HFF-Myc (cell line): ENCODE measurements at regions not wholly inside any gene's neighbourhood (a gene's known extent, or its start where the extent isn't known, plus 50 kb on each side); places are given as distances from the start of the nearest gene placed in this dataset.

Source experiments
- DNase-seq: peaks from one replicate; pipeline ENCODE4 v3.0.0-alpha.2; 2011; ENCODE audit warnings: low read depth; ENCODE audit errors: extremely low read depth
- H3K4me3 ChIP-seq: replicated peaks from 2 replicates; pipeline ENCODE4 v1.5.1; 2011; ENCODE audit warnings: low read depth, mild to moderate bottlenecking, control low read depth, low read length
- TF ChIP-seq, protein P1 (sequence below): IDR thresholded peaks from 2 replicates; pipeline ENCODE4 v1.5.1; 2012; ENCODE audit warnings: mild to moderate bottlenecking, low read depth, low read length, control low read depth; ENCODE audit errors: missing control alignments

DNA sequence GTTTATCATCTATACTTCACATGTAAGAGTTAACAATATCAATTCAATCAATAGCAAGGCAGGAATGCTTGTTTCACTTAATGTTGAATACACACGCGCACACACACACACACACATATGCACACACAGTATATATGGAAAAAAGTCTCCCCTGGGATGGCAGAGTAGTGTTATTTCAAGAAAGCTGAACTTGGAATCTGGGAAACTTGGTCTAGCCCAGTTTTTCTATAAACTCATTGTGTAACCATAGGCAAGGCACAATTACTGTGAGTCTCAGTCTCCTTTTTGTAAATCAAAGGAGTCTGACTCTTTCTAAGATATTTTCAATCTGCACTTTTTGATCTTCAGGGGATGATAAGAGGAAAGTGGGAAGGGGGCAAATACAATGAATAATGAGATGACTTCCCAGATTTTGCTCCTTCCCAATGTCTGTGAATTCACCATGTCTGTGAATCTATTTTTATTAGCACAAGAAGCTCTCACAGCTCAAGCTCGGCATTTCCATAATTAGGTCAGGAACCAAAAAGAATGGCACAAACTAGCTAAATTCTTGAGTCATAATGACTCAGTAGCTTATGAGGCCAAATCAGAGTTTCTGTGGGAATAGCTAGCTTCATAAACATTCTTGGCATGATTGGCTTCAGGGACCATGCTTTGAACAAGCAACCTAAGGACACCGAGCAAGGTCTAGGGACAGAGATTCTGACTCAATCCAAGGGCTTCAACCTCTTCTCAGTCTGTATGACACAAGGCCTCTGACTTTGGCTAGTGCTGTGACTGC lies 227.4 kb upstream of the DCBLD2 start:
- no peak overlapping the region for H3K4me3 ChIP-seq
- TF ChIP-seq, protein P1, sequence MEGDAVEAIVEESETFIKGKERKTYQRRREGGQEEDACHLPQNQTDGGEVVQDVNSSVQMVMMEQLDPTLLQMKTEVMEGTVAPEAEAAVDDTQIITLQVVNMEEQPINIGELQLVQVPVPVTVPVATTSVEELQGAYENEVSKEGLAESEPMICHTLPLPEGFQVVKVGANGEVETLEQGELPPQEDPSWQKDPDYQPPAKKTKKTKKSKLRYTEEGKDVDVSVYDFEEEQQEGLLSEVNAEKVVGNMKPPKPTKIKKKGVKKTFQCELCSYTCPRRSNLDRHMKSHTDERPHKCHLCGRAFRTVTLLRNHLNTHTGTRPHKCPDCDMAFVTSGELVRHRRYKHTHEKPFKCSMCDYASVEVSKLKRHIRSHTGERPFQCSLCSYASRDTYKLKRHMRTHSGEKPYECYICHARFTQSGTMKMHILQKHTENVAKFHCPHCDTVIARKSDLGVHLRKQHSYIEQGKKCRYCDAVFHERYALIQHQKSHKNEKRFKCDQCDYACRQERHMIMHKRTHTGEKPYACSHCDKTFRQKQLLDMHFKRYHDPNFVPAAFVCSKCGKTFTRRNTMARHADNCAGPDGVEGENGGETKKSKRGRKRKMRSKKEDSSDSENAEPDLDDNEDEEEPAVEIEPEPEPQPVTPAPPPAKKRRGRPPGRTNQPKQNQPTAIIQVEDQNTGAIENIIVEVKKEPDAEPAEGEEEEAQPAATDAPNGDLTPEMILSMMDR = no peak
- peak; percentile 66 for DNase-seq

DNA sequence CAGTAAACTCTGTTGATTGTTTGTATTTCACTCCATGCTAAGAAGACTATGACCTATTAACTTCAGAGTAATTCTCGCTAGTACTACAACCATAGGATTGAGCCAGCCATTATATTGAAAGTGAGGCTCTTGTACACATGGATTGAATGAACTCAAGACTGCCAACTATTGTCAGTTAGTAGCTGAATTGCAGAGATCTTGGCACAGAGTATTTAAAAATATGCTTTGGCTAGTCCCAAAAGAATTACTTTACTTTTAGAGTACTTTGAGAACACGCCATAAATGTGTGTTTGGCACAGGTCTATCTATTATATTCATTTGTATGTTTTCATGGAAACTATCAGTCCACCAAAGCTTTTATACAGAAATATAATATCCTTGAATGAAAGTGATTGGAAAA lies 226.7 kb upstream of the DCBLD2 start:
- TF ChIP-seq, protein P1 = no peak
- no peak for DNase-seq
- H3K4me3 ChIP-seq = no peak overlapping the region

- DNase-seq = no peak
- H3K4me3 ChIP-seq = no peak overlapping the region
- TF ChIP-seq, protein P1 = no peak
Measured at GRCh38 chr3:99126316-99126715, 224.8 kb upstream of the DCBLD2 start.

DNA sequence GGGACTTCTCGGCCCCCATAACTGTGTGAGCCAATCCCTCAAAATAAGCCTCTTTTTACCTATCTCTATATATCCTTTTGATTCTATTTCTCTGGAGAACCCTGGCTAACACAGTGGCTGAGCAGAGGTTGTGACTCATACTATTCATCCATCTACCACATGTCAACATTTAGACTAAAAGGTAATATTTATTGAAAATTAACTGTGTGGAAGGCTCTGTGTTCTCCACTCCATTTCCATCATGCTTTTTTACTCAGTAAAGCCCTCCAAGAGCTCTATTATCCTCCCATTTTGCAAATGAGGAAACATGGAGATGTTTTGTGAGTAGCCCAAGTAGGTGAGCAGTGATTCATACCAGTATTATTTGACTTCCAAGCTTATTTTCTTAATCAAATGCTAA lies 217.9 kb upstream of the DCBLD2 start:
- no peak for DNase-seq
- H3K4me3 ChIP-seq = no peak overlapping the region
- TF ChIP-seq, protein P1 = no peak

DNA sequence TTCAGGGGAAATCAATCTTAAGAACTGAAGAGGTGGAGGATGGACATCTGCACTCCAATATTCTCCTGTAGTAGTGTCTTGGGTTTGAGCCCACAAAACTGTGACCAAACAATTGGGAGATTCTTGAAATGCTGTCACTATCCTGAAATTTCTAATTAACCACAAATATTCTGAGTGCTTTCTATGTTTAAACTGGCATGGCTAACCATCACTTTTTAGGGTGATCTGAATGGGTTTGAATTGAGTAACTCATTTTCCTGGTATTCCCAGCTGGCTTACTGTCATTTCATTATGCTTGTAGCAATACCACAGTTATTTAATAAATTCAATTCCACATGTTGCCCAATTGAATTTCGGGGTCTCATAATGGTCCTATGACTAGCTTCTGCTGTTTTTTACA lies 216.9 kb upstream of the DCBLD2 start:
- TF ChIP-seq, protein P1 = no peak
- H3K4me3 ChIP-seq = no peak overlapping the region
- no peak for DNase-seq

DNA sequence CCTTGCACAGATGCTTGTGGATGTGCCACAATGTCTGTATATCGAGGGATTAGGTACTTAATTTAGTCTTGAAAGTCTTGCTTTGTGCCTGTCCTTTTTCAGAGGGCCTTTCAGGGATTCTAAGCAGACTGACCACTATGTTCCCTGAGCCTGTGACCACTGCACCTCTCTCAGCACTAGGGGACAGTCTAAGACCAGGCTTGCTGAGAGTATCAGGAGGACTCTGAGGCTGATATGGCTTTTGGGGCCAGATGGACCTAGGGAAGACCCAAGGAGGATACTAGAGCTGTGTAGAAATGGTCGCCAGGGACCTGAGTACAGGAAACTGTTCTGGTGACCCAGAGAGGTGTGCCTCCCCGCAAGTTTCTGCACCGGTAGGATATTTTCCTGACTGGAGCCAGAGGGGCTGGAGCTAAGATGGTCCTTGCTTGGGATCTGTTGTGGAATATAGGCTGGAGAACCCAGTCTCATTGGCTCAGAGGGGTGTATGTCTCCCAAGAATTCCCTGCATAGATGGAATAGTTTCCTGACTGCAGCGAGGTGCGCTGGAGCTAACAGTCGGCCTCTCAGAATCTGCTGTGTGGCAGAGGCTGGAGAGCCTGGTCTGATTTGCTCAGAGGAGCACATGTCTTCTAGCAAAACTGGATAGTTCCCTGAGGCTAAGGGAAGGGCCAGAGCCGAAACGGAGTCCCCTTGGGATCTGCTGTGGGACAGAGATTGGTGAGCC lies 213.2 kb upstream of the DCBLD2 start:
- no peak overlapping the region for H3K4me3 ChIP-seq
- peak; percentile 30 for DNase-seq
- TF ChIP-seq, protein P1 = peak; percentile 86
